ENCODE measurements at regions not wholly inside any gene's neighbourhood (a gene's known extent, or its start where the extent isn't known, plus 50 kb on each side); places are given as distances from the start of the nearest gene placed in this dataset.

- TF ChIP-seq SUZ12 (IDR thresholded peaks at IDR 0.05; ENCODE audit: extremely low read depth, insufficient read depth, insufficient read length) (no peak), YY1 (IDR thresholded peaks at IDR 0.05; ENCODE audit: insufficient read depth, insufficient read length) (no peak), ZNF274 (IDR thresholded peaks at IDR 0.05; ENCODE audit: low read depth, low read length) (no peak)
These were observed 478.1 kb downstream of the KLF5 start for GRCh38 chr13:73536865-73537264.
